ENCODE measurements at regions not wholly inside any gene's neighbourhood (a gene's known extent, or its start where the extent isn't known, plus 50 kb on each side); places are given as distances from the start of the nearest gene placed in this dataset.

DNA sequence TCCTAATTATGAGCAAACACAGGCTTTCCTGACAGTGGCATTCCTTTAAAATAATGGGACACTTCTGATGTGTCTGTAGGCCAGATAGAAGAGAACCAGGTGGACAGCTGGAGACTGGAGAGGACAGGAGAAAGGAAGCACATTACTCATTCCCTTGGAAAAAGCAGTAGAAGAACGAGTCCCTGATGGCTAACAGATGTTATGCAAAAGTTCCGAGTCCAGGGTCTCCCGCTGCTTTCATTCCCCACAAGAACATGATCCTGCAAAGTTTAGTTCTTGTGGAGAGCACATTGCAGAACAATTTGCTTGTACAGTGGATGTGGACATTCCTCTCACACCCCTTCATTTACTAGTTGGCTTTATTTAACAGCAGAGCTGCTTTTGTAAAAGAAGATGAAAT is 137.6 kb downstream of the GPAM start:
- no peaks in the 10 kb centered on the region for H3K27me3 Mint-ChIP-seq (ENCODE audit: low read depth)
- TF ChIP-seq, protein P1, sequence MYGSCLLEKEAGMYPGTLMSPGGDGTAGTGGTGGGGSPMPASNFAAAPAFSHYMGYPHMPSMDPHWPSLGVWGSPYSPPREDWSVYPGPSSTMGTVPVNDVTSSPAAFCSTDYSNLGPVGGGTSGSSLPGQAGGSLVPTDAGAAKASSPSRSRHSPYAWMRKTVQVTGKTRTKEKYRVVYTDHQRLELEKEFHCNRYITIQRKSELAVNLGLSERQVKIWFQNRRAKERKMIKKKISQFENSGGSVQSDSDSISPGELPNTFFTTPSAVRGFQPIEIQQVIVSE (CRISPR knock-in tag; IDR thresholded peaks at IDR 0.05; ENCODE audit: borderline replicate concordance) = no peak
- TF ChIP-seq KAT7 (CRISPR knock-in tag; IDR thresholded peaks at IDR 0.05; ENCODE audit: borderline replicate concordance) (no peak), TEAD4 (CRISPR knock-in tag; IDR thresholded peaks at IDR 0.05) (no peak), NR1H2 (CRISPR knock-in tag; IDR thresholded peaks at IDR 0.05) (no peak), CREM (CRISPR knock-in tag; IDR thresholded peaks at IDR 0.05) (no peak), SOX15 (CRISPR knock-in tag; IDR thresholded peaks at IDR 0.05) (no peak), ZNF232 (CRISPR knock-in tag; IDR thresholded peaks at IDR 0.05) (no peak), ZNF416 (CRISPR knock-in tag; IDR thresholded peaks at IDR 0.05) (no peak), ZNF138 (CRISPR knock-in tag; conservative IDR thresholded peaks at IDR 0.05) (no peak)
- TF ChIP-seq, protein P2, sequence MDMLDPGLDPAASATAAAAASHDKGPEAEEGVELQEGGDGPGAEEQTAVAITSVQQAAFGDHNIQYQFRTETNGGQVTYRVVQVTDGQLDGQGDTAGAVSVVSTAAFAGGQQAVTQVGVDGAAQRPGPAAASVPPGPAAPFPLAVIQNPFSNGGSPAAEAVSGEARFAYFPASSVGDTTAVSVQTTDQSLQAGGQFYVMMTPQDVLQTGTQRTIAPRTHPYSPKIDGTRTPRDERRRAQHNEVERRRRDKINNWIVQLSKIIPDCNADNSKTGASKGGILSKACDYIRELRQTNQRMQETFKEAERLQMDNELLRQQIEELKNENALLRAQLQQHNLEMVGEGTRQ (CRISPR knock-in tag; IDR thresholded peaks at IDR 0.05) = no peak
- TF ChIP-seq, protein P3, sequence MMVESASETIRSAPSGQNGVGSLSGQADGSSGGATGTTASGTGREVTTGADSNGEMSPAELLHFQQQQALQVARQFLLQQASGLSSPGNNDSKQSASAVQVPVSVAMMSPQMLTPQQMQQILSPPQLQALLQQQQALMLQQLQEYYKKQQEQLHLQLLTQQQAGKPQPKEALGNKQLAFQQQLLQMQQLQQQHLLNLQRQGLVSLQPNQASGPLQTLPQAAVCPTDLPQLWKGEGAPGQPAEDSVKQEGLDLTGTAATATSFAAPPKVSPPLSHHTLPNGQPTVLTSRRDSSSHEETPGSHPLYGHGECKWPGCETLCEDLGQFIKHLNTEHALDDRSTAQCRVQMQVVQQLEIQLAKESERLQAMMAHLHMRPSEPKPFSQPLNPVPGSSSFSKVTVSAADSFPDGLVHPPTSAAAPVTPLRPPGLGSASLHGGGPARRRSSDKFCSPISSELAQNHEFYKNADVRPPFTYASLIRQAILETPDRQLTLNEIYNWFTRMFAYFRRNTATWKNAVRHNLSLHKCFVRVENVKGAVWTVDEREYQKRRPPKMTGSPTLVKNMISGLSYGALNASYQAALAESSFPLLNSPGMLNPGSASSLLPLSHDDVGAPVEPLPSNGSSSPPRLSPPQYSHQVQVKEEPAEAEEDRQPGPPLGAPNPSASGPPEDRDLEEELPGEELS (CRISPR knock-in tag; IDR thresholded peaks at IDR 0.05) = no peak
- H3K4me1 Mint-ChIP-seq = no peaks in the 10 kb centered on the region
- ChIA-PET POLR2A (no interaction called here), CTCF (no interaction called here)
- H3K27ac Mint-ChIP-seq = no peak overlapping the region
- peaks cover 22% of the 10 kb centered on the region for H3K9me3 Mint-ChIP-seq
- H3K4me3 Mint-ChIP-seq = no peak overlapping the region
- DNase-seq (ENCODE audit: low spot score) (no peak), ATAC-seq (no peak)
- H3K36me3 Mint-ChIP-seq = no peaks in the 10 kb centered on the region; the same call in 1 of the 2 replicates

DNA sequence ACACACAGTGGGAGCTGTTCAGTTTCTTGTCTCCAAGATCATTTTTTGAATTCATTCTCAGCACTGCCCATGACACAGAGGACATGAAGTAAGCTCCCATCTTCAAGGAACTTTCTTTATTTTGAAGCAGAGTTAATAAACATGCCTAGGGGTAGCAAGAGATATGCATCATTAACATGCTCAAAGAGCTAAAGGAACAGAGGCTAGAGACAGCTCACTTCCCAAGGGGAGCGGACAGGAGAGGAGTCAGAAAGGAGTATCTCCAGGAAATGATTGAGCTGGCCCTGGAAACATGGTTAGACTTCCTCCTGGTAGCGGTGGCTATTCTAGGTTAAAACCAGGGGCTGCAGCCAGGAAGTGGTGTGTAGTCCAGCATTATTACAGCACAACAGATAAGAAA is 135.9 kb downstream of the GPAM start:
- H3K27me3 Mint-ChIP-seq (ENCODE audit: low read depth) = no peaks in the 10 kb centered on the region
- no peak overlapping the region for H3K27ac Mint-ChIP-seq
- DNase-seq (ENCODE audit: low spot score) (no peak), ATAC-seq (no peak)
- H3K4me1 Mint-ChIP-seq = peaks cover 6% of the 10 kb centered on the region
- peaks cover 13% of the 10 kb centered on the region for H3K9me3 Mint-ChIP-seq
- H3K36me3 Mint-ChIP-seq = no peaks in the 10 kb centered on the region; the same call in 1 of the 2 replicates
- CTCF ChIA-PET = interaction anchor here (1.8 kb wide), 1 partner anchor 90 kb away, joined by 8 read pairs; no protein-coding TSS in a partner anchor
- H3K4me3 Mint-ChIP-seq = no peak overlapping the region
- TF ChIP-seq ZNF232 (CRISPR knock-in tag; IDR thresholded peaks at IDR 0.05) (no peak), MYBL2 (CRISPR knock-in tag; IDR thresholded peaks at IDR 0.05) (no peak), ZNF416 (CRISPR knock-in tag; IDR thresholded peaks at IDR 0.05) (no peak), PRRX2 (CRISPR knock-in tag; IDR thresholded peaks at IDR 0.05) (no peak)
- TF ChIP-seq, protein P4, sequence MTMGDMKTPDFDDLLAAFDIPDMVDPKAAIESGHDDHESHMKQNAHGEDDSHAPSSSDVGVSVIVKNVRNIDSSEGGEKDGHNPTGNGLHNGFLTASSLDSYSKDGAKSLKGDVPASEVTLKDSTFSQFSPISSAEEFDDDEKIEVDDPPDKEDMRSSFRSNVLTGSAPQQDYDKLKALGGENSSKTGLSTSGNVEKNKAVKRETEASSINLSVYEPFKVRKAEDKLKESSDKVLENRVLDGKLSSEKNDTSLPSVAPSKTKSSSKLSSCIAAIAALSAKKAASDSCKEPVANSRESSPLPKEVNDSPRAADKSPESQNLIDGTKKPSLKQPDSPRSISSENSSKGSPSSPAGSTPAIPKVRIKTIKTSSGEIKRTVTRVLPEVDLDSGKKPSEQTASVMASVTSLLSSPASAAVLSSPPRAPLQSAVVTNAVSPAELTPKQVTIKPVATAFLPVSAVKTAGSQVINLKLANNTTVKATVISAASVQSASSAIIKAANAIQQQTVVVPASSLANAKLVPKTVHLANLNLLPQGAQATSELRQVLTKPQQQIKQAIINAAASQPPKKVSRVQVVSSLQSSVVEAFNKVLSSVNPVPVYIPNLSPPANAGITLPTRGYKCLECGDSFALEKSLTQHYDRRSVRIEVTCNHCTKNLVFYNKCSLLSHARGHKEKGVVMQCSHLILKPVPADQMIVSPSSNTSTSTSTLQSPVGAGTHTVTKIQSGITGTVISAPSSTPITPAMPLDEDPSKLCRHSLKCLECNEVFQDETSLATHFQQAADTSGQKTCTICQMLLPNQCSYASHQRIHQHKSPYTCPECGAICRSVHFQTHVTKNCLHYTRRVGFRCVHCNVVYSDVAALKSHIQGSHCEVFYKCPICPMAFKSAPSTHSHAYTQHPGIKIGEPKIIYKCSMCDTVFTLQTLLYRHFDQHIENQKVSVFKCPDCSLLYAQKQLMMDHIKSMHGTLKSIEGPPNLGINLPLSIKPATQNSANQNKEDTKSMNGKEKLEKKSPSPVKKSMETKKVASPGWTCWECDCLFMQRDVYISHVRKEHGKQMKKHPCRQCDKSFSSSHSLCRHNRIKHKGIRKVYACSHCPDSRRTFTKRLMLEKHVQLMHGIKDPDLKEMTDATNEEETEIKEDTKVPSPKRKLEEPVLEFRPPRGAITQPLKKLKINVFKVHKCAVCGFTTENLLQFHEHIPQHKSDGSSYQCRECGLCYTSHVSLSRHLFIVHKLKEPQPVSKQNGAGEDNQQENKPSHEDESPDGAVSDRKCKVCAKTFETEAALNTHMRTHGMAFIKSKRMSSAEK (CRISPR knock-in tag; IDR thresholded peaks at IDR 0.05; ENCODE audit: borderline replicate concordance) = no peak
- TF ChIP-seq, protein P5, sequence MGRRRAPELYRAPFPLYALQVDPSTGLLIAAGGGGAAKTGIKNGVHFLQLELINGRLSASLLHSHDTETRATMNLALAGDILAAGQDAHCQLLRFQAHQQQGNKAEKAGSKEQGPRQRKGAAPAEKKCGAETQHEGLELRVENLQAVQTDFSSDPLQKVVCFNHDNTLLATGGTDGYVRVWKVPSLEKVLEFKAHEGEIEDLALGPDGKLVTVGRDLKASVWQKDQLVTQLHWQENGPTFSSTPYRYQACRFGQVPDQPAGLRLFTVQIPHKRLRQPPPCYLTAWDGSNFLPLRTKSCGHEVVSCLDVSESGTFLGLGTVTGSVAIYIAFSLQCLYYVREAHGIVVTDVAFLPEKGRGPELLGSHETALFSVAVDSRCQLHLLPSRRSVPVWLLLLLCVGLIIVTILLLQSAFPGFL (CRISPR knock-in tag; IDR thresholded peaks at IDR 0.05; ENCODE audit: borderline replicate concordance) = no peak
- TF ChIP-seq, protein P6, sequence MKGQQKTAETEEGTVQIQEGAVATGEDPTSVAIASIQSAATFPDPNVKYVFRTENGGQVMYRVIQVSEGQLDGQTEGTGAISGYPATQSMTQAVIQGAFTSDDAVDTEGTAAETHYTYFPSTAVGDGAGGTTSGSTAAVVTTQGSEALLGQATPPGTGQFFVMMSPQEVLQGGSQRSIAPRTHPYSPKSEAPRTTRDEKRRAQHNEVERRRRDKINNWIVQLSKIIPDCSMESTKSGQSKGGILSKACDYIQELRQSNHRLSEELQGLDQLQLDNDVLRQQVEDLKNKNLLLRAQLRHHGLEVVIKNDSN (CRISPR knock-in tag; IDR thresholded peaks at IDR 0.05) = no peak
- TF ChIP-seq, protein P7, sequence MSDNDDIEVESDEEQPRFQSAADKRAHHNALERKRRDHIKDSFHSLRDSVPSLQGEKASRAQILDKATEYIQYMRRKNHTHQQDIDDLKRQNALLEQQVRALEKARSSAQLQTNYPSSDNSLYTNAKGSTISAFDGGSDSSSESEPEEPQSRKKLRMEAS (CRISPR knock-in tag; IDR thresholded peaks at IDR 0.05) = no peak
- TF ChIP-seq, protein P8, sequence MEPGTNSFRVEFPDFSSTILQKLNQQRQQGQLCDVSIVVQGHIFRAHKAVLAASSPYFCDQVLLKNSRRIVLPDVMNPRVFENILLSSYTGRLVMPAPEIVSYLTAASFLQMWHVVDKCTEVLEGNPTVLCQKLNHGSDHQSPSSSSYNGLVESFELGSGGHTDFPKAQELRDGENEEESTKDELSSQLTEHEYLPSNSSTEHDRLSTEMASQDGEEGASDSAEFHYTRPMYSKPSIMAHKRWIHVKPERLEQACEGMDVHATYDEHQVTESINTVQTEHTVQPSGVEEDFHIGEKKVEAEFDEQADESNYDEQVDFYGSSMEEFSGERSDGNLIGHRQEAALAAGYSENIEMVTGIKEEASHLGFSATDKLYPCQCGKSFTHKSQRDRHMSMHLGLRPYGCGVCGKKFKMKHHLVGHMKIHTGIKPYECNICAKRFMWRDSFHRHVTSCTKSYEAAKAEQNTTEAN (CRISPR knock-in tag; IDR thresholded peaks at IDR 0.05) = no peak
- TF ChIP-seq, protein P9, sequence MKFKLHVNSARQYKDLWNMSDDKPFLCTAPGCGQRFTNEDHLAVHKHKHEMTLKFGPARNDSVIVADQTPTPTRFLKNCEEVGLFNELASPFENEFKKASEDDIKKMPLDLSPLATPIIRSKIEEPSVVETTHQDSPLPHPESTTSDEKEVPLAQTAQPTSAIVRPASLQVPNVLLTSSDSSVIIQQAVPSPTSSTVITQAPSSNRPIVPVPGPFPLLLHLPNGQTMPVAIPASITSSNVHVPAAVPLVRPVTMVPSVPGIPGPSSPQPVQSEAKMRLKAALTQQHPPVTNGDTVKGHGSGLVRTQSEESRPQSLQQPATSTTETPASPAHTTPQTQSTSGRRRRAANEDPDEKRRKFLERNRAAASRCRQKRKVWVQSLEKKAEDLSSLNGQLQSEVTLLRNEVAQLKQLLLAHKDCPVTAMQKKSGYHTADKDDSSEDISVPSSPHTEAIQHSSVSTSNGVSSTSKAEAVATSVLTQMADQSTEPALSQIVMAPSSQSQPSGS (CRISPR knock-in tag; IDR thresholded peaks at IDR 0.05; ENCODE audit: borderline replicate concordance, low read depth) = no peak
- POLR2A ChIA-PET = no interaction called here

All from WTC11 (cell line).